Renal cortex interstitium (tissue), 11 donors: ENCODE measurements at regions not wholly inside any gene's neighbourhood (a gene's known extent, or its start where the extent isn't known, plus 50 kb on each side); places are given as distances from the start of the nearest gene placed in this dataset.
A peak's percentile ranks its signal among the peaks of the same experiment; 100 is the strongest.
"Not testable (repeated sequence)": the region's sequence is repeated elsewhere in the genome, so short reads cannot be mapped to it uniquely, and the experiment has no call there.

ENCODE experiments used
- DNase-seq, 11 donors: peaks; one replicate each; pipeline ENCODE4 v3.0.0-alpha.2; 2013; ENCODE audit warnings: low read depth in 9 of 11, low spot score in 4 of 11; ENCODE audit errors: extremely low read depth in 1 of 11

DNA sequence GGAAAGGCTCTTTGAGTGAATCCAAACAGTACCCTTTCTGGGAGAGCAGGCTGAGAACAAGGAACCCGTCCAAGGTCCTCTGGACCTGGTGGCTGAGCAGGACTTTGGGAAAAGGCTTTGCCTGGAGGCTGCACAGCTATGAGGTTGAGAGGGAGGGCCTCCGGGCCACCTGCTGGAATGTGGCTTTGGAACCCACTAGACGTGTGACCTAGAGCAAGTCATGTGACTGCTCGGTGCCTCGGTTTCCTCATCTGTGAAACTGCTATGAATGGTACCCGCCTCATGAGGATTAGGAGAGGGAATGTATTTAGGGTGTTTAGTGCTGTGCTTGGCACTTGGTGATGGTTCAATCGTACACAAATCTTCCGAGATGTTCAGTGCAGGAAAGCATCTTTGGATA is 50.4 kb downstream of the HAPSTR1 start:
- DNase-seq: no peak

GRCh38 chr16:9144106-9144505 is 52.7 kb downstream of the HAPSTR1 start:
- no peak for DNase-seq

DNA sequence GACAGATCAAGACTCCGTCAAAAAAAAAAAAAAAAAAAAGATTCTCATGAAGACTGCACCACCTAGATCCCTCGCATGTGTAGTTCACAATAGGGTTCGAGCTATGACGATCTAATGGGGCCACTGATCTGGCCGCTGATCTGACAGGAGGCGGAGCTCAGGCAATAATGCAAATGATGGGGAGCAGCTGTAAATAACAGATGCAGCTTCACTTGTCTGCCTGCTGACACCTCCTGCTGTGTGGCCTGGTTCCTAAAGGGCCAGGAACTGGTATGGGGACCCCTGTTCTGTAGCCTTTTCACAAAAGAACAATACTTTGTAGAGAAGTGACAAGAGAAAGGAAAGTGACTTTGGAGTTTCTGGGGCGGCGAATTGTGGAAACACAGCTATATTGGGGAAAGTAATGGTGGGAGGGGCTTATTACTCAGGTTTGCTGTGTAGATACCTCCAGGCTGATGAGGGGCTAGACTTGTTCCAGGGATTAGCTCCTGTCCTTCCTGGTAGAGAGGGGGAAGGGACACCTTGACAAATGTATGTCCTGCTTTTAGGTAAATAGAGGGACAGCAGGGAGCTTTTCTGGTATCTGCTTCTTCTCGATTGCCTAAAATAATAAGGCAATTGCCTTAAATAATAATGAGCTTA is 57.1 kb downstream of the HAPSTR1 start:
- DNase-seq: no peak

DNA sequence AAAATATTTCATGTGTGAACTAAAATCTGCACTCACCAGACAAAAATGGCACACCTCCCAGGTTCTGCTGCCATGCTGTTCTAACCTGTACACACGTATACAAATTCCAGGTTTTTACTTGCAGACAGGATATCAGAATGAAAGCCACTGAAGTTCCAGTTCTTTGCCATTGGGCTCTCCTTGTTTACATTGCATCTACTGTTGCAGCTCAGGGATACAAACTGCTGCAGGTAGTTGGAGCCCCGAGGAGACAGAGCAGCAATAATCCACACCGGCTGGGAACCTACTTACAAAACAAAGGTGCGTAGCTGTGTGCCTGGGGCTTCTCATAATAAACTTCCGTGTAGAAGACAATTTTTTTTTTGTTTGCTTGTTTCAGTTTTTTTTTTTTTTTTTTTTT is 59.6 kb downstream of the HAPSTR1 start:
- no peak for DNase-seq

- no peak for DNase-seq
Measured at GRCh38 chr16:9151597-9151996, 60.2 kb downstream of the HAPSTR1 start.

DNA sequence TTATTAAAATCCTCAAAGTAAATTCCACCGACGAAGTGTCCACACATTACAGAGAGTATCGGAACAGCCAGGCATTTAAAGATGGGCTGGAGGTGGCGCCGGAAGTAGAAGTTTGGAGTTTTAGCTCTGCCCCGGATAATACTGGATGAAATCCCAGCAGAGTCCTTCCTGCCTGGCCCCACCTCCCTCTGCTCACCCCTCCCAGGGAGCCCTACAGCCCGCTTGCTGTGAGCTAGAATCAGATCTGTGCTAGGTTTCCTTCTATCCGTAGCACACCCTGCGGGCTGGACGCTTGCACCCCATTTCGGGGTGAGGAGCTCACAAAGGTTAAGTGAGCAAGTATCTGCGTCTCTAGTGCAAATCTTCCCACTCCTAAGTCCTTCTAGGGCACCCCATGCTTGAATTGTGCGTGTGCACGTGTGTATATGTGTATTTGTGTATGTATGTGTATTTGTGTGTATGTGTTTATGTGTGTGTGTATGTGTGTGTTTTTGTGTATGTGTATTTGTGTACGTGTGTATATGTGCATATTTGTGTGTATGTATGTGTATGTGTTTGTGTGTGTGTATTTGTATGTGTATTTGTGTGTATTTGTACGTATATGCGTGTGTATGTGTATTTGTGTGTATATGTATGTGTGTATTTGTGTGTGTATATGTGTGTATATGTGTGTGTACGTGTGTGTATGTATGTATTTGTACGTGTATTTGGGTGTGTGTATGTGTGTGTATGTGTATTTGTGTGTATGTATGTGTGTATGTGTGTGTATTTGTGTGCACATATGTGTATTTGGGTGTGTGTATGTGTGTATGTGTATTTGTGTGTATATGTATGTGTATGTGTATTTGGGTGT is 61.4 kb downstream of the HAPSTR1 start:
- no peak for DNase-seq

DNA sequence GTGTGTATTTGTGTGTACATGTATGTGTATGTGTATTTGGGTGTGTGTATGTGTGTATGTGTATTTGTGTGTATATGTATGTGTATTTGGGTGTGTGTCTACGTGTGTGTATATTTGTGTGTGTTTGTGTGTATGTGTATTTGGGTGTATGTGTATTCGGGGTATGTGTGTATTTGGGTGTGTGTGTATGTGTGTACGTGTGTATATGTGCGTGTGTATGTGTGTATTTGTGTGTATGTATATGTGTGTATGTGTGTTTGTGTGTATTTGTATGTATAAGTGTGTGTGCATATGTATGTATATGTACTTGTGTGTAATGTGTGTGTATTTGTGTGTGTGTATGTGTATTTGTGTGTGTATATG is 62.0 kb downstream of the HAPSTR1 start:
- no peak for DNase-seq

- DNase-seq: no peak
Measured at GRCh38 chr16:9154567-9155410, 63.3 kb downstream of the HAPSTR1 start.

DNA sequence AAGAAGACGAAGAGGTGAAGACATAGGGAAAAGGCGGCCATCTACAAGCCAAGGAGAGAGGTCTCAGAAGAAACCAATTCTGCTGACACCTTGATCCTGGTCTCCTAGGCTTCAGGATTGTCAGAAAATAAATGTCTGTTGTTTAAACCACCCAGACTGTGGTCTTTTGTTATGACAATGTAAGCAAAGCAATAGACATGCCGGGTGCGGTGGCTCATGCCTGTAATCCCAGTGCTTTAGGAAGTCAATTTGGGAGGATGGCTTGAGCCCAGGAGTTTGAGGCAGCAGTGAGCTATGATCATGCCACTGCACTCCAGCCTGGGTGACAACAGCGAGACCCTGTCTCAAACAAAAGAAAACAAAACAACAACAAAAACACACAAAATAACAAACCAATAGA is 64.4 kb downstream of the HAPSTR1 start:
- DNase-seq: no peak

DNA sequence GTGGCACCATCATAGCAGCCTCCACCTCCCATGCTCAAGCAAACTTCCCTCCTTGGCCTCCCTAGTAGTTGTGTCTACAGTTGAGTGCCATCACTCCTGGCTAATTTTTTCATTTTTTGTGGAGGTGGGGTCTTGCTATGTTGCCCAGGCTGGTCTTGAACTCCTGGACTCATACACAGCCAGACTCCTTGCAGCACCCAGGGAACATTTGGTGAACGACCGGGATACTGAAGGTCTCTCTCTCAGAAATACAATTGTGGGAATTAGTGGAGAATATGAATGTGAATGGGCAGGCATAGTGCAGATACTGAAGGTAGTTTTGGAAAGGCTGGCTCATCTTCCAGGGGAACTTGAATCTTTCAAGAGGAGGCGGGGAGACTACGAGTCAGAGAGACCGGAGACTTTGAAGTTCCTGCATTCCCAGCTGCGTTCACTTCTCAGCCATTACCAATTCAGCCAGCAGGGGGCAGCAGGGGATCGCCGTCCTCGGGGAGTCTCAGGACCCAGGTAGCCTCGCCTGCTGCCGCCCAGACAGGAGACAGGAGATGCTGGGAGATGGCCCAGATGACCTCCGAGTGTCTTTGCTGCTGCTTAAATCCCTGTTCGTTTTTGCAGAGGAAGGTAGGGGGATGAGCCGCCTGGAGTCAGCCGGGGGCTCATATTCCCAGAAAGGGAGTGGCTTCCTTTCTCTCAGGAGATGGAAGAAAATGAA is 68.6 kb downstream of the HAPSTR1 start:
- peak in 9 of 11 donors; percentile 29 to 59 (median 49) for DNase-seq

DNA sequence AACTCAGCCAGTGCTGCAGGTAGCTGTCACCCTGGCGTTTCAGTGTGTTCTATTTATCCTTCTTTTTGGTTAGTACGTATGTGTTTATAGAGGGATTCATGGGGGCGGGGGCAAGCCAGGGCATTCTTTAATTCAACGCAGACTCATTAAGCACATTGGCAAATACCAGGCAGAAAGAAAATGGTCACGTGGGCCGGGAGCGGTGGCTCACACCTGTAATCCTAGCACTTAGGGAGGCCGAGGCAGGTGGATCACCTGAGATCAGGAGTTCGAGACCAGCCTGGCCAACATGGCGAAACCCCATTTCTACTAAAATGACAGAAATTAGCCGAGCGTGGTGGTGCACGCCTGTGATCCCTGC is 69.1 kb downstream of the HAPSTR1 start:
- no peak for DNase-seq

DNA sequence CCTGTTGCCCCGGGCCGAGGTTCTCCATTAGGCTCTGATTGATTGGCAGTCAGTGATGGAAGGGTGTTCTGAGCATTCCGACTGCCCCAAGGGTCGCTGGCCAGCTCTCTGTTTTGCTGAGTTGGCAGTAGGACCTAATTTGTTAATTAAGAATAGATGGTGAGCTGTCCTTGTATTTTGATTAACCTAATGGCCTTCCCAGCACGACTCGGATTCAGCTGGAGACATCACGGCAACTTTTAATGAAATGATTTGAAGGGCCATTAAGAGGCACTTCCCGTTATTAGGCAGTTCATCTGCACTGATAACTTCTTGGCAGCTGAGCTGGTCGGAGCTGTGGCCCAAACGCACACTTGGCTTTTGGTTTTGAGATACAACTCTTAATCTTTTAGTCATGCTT is 74.2 kb downstream of the HAPSTR1 start:
- no peak for DNase-seq

GRCh38 chr16:9166326-9166993 is 75.0 kb downstream of the HAPSTR1 start:
- DNase-seq: not testable (repeated sequence)

GRCh38 chr16:9169094-9169493 is 77.7 kb downstream of the HAPSTR1 start:
- no peak for DNase-seq

DNA sequence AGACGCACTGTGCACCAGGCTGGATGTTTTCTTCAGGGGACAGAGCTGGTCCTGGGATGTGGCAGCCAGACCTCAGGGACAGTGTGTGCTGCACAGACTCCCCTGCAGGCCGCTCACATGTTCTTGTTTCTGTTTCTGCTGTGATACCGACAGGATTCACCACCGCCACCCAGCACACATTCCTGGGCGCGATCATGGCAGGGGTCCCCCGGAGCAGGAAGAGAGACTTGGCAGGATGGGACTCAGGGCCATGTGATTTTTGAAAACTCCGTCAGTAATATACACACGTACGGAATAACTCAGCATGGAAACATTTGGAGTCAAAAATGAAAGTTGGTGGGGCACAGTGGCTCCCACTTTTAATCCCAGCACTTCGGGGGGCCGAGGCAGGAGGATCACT is 79.0 kb downstream of the HAPSTR1 start:
- no peak for DNase-seq

DNA sequence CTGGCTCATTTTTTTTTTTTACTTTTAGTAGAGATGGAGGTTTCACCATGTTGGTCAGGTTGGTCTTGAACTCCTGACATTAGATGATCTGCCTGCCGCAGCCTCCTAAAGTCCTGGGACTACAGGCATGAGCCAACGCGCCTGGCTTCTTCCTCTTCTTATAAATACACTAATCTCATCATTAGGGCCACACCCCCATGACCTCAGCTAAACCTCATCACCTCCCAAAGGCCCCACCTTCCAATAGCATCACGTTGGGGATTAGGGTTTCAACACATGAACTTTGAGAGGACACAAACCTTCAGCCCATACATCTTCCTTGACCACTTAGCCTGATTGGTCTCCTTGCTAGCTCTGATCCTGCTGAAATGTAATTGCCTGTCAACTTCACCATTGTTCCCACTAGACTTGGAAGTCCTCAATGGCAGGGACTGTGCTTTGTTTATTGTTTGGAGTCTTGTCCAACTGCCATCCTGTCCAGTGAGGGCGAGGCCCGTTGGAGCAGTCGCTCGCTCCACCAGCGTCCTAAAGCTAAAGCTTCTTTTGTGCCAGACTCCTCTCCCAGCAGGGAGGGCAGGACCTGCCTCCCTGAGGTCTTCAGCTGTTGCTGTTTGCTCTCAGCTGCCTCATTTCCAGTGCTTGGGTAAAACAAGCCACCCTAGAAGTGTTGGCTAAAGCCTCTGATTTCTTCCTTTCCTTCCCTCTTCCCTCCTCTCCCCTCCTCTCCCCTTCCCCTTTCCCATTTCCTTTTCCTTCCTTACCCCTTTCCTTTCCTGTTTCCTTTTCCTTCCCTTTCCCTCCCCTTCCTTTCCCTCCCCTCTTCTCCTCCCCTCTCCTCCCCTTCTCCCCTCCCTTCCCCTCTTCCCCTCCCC is 85.3 kb downstream of the HAPSTR1 start:
- DNase-seq: no peak

GRCh38 chr16:9177861-9178260 is 86.4 kb downstream of the HAPSTR1 start:
- DNase-seq: no peak
